ENCODE measurements at regions not wholly inside any gene's neighbourhood (a gene's known extent, or its start where the extent isn't known, plus 50 kb on each side); places are given as distances from the start of the nearest gene placed in this dataset.

- no peak for TF ChIP-seq CTCF (IDR thresholded peaks at IDR 0.05)
- no peak for TF ChIP-seq POLR2AphosphoS5 (IDR thresholded peaks at IDR 0.05)
Measured at GRCh38 chr20:24124951-24125650, 136.5 kb upstream of the GGTLC1 start.

Data from gastroesophageal sphincter (tissue), 3 donors.